ENCODE measurements at regions not wholly inside any gene's neighbourhood (a gene's known extent, or its start where the extent isn't known, plus 50 kb on each side); places are given as distances from the start of the nearest gene placed in this dataset.

GRCh38 chrX:138018145-138018799, 452.3 kb downstream of the ZIC3 start:
- ChIA-PET POLR2A (no interaction called here), CTCF (no interaction called here)
- WGBS (ENCODE audit: insufficient coverage), result no CpG with 5 or more reads among the region's 1 CpG
- no peak overlapping the region for H3K27ac Mint-ChIP-seq
- no peak overlapping the region for H3K4me3 Mint-ChIP-seq
- H3K27me3 ChIP-seq (replicated peaks in 1 of 4; ENCODE audit: control extremely low read depth in 1 of 4, control insufficient read depth in 3 of 4, insufficient read depth in 4 of 4, low read length in 3 of 4), result no peaks in the 10 kb centered on the region
- H3K9ac ChIP-seq (ENCODE audit: low read length), result no peak overlapping the region
- H3K4me2 ChIP-seq (replicated peaks; ENCODE audit: low read depth, low read length, poor library complexity, severe bottlenecking), result no peak overlapping the region
- no peaks in the 10 kb centered on the region for H3K9me3 ChIP-seq (ENCODE audit: control extremely low read depth in 1 of 3, control insufficient read depth in 2 of 3, insufficient read depth in 1 of 3, low read length in 2 of 3)
- no peak overlapping the region for H2AFZ ChIP-seq (ENCODE audit: insufficient read depth, low read depth, low read length, poor library complexity, severe bottlenecking)
- intact Hi-C loops (cut with micrococcal nuclease), result no loop called here
- no peaks in the 10 kb centered on the region for H3K36me3 ChIP-seq (replicated peaks in 1 of 2; ENCODE audit: control extremely low read depth in 1 of 2, control insufficient read depth in 1 of 2, extremely low read depth in 1 of 2, insufficient read depth in 2 of 2, low read length in 1 of 2)
- H3K4me1 ChIP-seq (ENCODE audit: control insufficient read depth in 2 of 2, insufficient read depth in 2 of 2, low read length in 2 of 2), result no peaks in the 10 kb centered on the region
- DNase-seq, result no peak
- no peaks in the 10 kb centered on the region for H3K4me1 Mint-ChIP-seq
- H3K9me3 Mint-ChIP-seq (ENCODE audit: insufficient read depth), result no peaks in the 10 kb centered on the region
- TF ChIP-seq, protein P1, sequence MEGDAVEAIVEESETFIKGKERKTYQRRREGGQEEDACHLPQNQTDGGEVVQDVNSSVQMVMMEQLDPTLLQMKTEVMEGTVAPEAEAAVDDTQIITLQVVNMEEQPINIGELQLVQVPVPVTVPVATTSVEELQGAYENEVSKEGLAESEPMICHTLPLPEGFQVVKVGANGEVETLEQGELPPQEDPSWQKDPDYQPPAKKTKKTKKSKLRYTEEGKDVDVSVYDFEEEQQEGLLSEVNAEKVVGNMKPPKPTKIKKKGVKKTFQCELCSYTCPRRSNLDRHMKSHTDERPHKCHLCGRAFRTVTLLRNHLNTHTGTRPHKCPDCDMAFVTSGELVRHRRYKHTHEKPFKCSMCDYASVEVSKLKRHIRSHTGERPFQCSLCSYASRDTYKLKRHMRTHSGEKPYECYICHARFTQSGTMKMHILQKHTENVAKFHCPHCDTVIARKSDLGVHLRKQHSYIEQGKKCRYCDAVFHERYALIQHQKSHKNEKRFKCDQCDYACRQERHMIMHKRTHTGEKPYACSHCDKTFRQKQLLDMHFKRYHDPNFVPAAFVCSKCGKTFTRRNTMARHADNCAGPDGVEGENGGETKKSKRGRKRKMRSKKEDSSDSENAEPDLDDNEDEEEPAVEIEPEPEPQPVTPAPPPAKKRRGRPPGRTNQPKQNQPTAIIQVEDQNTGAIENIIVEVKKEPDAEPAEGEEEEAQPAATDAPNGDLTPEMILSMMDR (IDR thresholded peaks at IDR 0.05), result no peak
- no peak for TF ChIP-seq EZH2 (IDR thresholded peaks at IDR 0.05; ENCODE audit: borderline replicate concordance, insufficient read depth, low read depth, low read length, poor library complexity, severe bottlenecking)
- H3K4me3 ChIP-seq (ENCODE audit: control extremely low read depth in 1 of 5, extremely low read depth in 1 of 5, insufficient read depth in 1 of 5, low read depth in 2 of 5, low read length in 4 of 5), result no peak overlapping the region
- no peak overlapping the region for H3K27ac ChIP-seq (ENCODE audit: low read length in 2 of 2)
- H3K27me3 Mint-ChIP-seq, result no peaks in the 10 kb centered on the region
- H3K79me2 ChIP-seq (ENCODE audit: control insufficient read depth, insufficient read depth, low read length), result no peaks in the 10 kb centered on the region
- no peaks in the 10 kb centered on the region for H4K20me1 ChIP-seq (ENCODE audit: control insufficient read depth, insufficient read depth, low read length, poor library complexity, severe bottlenecking)
- no peak for ATAC-seq (ENCODE audit: low read depth)

DNA sequence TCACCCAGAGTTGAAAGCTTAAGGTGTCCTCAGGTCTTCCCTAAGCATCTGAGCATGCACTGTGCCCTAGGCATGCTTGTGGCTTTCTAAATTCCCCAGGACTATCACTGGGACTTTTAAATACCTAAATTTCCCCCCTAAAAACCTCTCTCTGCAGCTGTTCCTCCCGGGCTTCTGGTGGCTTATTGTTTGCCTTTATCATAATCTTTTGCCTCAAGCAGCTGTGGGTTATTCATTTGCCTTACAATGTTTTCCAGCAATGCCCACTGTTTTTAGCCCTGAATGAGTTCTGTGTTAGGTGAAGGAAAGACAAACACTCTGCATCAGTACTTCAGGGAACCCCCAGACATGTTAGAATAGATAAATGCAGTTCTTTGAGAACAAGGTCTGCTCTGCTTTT, 455.0 kb downstream of the ZIC3 start:
- no CpG with 5 or more reads among the region's 1 CpG for WGBS (ENCODE audit: insufficient coverage)
- Histone ChIP-seq H2AFZ (ENCODE audit: insufficient read depth, low read depth, low read length, poor library complexity, severe bottlenecking) (no peak overlapping the region), H3K27me3 (replicated peaks in 1 of 4; ENCODE audit: control extremely low read depth in 1 of 4, control insufficient read depth in 3 of 4, insufficient read depth in 4 of 4, low read length in 3 of 4) (no peaks in the 10 kb centered on the region), H3K4me1 (ENCODE audit: control insufficient read depth in 2 of 2, insufficient read depth in 2 of 2, low read length in 2 of 2) (no peaks in the 10 kb centered on the region), H3K4me3 (ENCODE audit: control extremely low read depth in 1 of 5, extremely low read depth in 1 of 5, insufficient read depth in 1 of 5, low read depth in 2 of 5, low read length in 4 of 5) (no peak overlapping the region), H3K36me3 (replicated peaks in 1 of 2; ENCODE audit: control extremely low read depth in 1 of 2, control insufficient read depth in 1 of 2, extremely low read depth in 1 of 2, insufficient read depth in 2 of 2, low read length in 1 of 2) (no peaks in the 10 kb centered on the region), H4K20me1 (ENCODE audit: control insufficient read depth, insufficient read depth, low read length, poor library complexity, severe bottlenecking) (no peaks in the 10 kb centered on the region), H3K27ac (ENCODE audit: low read length in 2 of 2) (no peak overlapping the region), H3K4me2 (replicated peaks; ENCODE audit: low read depth, low read length, poor library complexity, severe bottlenecking) (no peak overlapping the region), H3K79me2 (ENCODE audit: control insufficient read depth, insufficient read depth, low read length) (no peaks in the 10 kb centered on the region), H3K9me3 (ENCODE audit: control extremely low read depth in 1 of 3, control insufficient read depth in 2 of 3, insufficient read depth in 1 of 3, low read length in 2 of 3) (no peaks in the 10 kb centered on the region), H3K9ac (ENCODE audit: low read length) (no peak overlapping the region)
- ATAC-seq (ENCODE audit: low read depth) (no peak), DNase-seq (no peak)
- ChIA-PET CTCF (no interaction called here), POLR2A (no interaction called here)
- Mint-ChIP-seq H3K4me1 (no peaks in the 10 kb centered on the region), H3K9me3 (ENCODE audit: insufficient read depth) (no peaks in the 10 kb centered on the region), H3K4me3 (no peak overlapping the region), H3K27ac (no peak overlapping the region), H3K27me3 (no peaks in the 10 kb centered on the region)
- TF ChIP-seq EZH2 (IDR thresholded peaks at IDR 0.05; ENCODE audit: borderline replicate concordance, insufficient read depth, low read depth, low read length, poor library complexity, severe bottlenecking), result no peak
- TF ChIP-seq, protein P1 (IDR thresholded peaks at IDR 0.05), result no peak
- intact Hi-C loops (cut with micrococcal nuclease), result no loop called here
